ENCODE measurements at regions not wholly inside any gene's neighbourhood (a gene's known extent, or its start where the extent isn't known, plus 50 kb on each side); places are given as distances from the start of the nearest gene placed in this dataset.

DNA sequence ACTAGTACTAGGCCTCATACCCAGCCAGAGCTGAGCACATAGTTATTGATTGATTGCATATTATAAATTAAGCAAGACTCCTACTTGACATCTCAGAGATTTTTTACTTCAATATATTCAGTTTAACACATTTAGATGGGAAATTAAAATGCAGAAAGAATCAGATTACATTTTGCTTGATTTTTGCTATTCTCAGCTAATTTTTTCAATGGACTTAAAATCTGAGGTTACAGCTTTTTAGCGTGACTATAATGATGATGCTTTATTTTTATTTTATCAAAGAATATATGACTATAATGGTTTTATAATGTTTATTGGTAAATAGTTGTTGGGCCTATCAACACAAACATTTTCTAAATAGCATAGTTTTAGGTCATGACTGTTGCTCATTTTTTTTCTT lies 493.0 kb upstream of the CNTNAP5 start:
- no peak for DNase-seq (ENCODE audit: low read depth)
- TF ChIP-seq, protein P1, sequence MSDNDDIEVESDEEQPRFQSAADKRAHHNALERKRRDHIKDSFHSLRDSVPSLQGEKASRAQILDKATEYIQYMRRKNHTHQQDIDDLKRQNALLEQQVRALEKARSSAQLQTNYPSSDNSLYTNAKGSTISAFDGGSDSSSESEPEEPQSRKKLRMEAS (IDR thresholded peaks at IDR 0.05; ENCODE audit: low read depth, low read length): no peak
- TF ChIP-seq POLR2A (IDR thresholded peaks at IDR 0.05; ENCODE audit: extremely low read depth, insufficient read length) (no peak), MYC (IDR thresholded peaks at IDR 0.05; ENCODE audit: low read depth, low read length) (no peak)
- TF ChIP-seq, protein P2, sequence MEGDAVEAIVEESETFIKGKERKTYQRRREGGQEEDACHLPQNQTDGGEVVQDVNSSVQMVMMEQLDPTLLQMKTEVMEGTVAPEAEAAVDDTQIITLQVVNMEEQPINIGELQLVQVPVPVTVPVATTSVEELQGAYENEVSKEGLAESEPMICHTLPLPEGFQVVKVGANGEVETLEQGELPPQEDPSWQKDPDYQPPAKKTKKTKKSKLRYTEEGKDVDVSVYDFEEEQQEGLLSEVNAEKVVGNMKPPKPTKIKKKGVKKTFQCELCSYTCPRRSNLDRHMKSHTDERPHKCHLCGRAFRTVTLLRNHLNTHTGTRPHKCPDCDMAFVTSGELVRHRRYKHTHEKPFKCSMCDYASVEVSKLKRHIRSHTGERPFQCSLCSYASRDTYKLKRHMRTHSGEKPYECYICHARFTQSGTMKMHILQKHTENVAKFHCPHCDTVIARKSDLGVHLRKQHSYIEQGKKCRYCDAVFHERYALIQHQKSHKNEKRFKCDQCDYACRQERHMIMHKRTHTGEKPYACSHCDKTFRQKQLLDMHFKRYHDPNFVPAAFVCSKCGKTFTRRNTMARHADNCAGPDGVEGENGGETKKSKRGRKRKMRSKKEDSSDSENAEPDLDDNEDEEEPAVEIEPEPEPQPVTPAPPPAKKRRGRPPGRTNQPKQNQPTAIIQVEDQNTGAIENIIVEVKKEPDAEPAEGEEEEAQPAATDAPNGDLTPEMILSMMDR (IDR thresholded peaks at IDR 0.05; ENCODE audit: low read depth, low read length): no peak
- no peak overlapping the region for H3K4me3 ChIP-seq (ENCODE audit: low read depth, low read length)

DNA sequence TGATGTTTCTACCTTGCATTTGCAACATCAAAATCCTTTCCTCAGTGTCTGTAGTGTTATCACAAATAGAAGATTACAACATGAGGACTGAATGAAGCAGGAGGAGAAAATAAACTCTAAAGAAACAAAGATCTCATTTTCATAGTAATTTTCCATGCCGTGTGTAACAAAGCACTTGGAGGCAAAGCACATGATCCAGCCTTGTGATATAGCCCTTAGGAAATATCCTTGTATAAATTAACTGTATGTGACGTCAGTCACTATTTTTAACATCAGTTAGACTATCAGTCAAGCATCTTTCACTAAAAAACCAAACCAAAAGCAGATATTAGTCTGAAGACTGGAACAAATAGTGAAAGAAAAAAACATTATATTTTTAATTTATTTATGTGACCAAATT lies 492.1 kb upstream of the CNTNAP5 start:
- TF ChIP-seq, protein P2 (IDR thresholded peaks at IDR 0.05; ENCODE audit: low read depth, low read length): no peak
- TF ChIP-seq, protein P1 (IDR thresholded peaks at IDR 0.05; ENCODE audit: low read depth, low read length): no peak
- TF ChIP-seq MYC (IDR thresholded peaks at IDR 0.05; ENCODE audit: low read depth, low read length) (no peak), POLR2A (IDR thresholded peaks at IDR 0.05; ENCODE audit: extremely low read depth, insufficient read length) (no peak)
- DNase-seq (ENCODE audit: low read depth): no peak
- no peak overlapping the region for H3K4me3 ChIP-seq (ENCODE audit: low read depth, low read length)

- no peak for DNase-seq (ENCODE audit: low read depth)
- no peak overlapping the region for H3K4me3 ChIP-seq (ENCODE audit: low read depth, low read length)
- TF ChIP-seq MYC (IDR thresholded peaks at IDR 0.05; ENCODE audit: low read depth, low read length) (no peak), POLR2A (IDR thresholded peaks at IDR 0.05; ENCODE audit: extremely low read depth, insufficient read length) (no peak)
- TF ChIP-seq, protein P2 (IDR thresholded peaks at IDR 0.05; ENCODE audit: low read depth, low read length): no peak
- TF ChIP-seq, protein P1 (IDR thresholded peaks at IDR 0.05; ENCODE audit: low read depth, low read length): no peak
These were observed 484.8 kb upstream of the CNTNAP5 start for GRCh38 chr2:123540291-123540690.

DNA sequence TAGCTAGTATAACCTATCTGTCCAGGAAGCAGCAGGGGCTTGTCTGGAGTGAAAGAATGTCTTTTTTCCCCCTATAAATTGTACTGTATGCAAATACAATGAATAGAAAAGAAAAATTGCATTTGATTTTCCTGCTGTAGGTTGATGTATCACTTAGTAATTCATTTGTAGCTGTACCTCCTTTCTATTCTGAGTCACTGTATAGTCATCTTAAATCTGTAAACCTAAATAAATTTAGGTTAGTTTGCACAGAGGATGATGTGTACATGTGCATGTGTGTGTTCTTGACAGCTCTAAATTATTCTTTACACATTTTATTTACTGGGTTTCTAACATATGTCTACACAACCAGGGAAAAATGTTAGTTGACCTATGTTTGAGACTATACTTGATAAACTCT lies 478.7 kb upstream of the CNTNAP5 start:
- no peak for DNase-seq (ENCODE audit: low read depth)
- no peak overlapping the region for H3K4me3 ChIP-seq (ENCODE audit: low read depth, low read length)

GRCh38 chr2:123563515-123563914 lies 461.6 kb upstream of the CNTNAP5 start:
- no peak for DNase-seq (ENCODE audit: low read depth)
- H3K4me3 ChIP-seq (ENCODE audit: low read depth, low read length): no peak overlapping the region
- TF ChIP-seq MYC (IDR thresholded peaks at IDR 0.05; ENCODE audit: low read depth, low read length) (no peak), POLR2A (IDR thresholded peaks at IDR 0.05; ENCODE audit: extremely low read depth, insufficient read length) (no peak)
- TF ChIP-seq, protein P2 (IDR thresholded peaks at IDR 0.05; ENCODE audit: low read depth, low read length): no peak
- TF ChIP-seq, protein P1 (IDR thresholded peaks at IDR 0.05; ENCODE audit: low read depth, low read length): no peak

More for the DNA sequence above, 478.7 kb upstream of the CNTNAP5 start:
- TF ChIP-seq, protein P2 (IDR thresholded peaks at IDR 0.05; ENCODE audit: low read depth, low read length): no peak
- no peak for TF ChIP-seq MYC (IDR thresholded peaks at IDR 0.05; ENCODE audit: low read depth, low read length)
- TF ChIP-seq, protein P1 (IDR thresholded peaks at IDR 0.05; ENCODE audit: low read depth, low read length): no peak
- no peak for TF ChIP-seq POLR2A (IDR thresholded peaks at IDR 0.05; ENCODE audit: extremely low read depth, insufficient read length)

All from NB4 (cell line).